HUDEP-2 (cell line): ENCODE measurements at regions not wholly inside any gene's neighbourhood (a gene's known extent, or its start where the extent isn't known, plus 50 kb on each side); places are given as distances from the start of the nearest gene placed in this dataset.
A peak's percentile ranks its signal among the peaks of the same experiment; 100 is the strongest.
"Not testable (repeated sequence)": the region's sequence is repeated elsewhere in the genome, so short reads cannot be mapped to it uniquely, and the experiment has no call there.

Experiments
- DNase-seq, 76 experiments: peaks; one replicate each; lab custom pipeline; 2025; ENCODE audit not compliant: unreplicated experiment in 76 of 76; lab: John Stamatoyannopoulos, UW

DNA sequence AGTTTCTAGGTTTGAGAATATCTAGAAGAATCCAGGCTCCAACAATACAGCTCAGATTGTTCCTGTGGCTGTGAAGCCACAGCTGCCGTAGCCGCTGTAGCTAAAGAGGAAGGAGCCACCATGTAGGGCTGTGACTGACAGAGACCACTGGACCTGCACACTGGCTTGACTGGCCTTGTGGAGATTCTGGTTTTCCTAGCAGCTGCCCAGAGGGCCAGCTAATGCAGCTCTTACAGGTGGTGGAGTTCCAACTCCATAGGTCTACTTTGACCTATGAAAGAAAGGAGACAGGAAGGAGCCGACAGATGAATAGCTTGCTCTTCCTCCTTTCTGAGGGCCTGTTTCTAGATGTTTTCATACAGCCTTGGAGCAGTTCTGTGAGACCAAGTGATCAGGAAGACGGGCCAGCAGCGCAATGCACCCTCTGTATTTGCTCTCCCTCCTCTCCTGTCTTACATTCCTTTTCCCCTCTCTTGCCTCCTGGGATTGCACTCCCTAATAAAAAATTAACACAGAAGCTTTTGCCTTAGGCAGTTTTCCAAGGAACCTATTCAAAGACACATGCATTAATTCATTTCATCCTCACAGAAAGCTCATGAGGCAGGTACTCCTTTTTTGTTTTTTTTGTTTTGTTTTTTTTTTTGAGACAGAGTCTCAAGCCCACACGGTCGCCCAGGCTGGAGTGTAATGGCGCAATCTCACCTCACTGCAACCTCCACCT is 51.8 kb upstream of the MYB start:
- peak in 1 of 76 experiments; percentile 36 for DNase-seq

DNA sequence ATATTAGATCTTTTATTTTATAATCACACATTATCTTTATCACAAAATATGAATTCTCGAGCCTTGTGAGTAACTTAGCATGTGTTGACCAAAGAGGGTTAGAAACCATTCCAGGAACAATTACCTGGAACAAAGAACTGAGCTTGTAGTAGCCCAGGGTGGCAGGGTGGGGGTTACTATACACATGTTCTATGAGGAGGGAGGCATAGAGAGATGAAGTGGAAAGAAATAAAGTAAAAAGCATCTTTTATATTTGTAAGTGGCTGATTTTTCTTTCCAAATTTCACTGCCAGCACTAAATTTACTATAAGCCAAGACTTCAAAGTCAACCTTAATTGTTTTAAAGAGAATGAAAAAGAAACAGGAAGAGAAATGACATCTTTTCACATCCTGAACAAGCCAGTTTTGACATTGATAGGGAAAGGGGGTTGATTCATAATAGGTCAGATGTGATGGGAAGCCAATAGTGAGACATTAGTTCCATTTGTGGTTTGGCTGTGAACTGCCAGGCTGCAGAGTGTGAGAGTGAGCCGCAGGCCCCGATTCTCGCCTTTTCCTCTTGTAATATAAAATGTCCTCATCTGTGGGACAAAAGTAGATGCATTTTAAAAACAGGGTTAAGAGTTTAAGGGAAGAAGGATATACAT is 52.7 kb upstream of the MYB start:
- peak in 12 of 76 experiments; percentile 19 to 70 (median 35) for DNase-seq

DNA sequence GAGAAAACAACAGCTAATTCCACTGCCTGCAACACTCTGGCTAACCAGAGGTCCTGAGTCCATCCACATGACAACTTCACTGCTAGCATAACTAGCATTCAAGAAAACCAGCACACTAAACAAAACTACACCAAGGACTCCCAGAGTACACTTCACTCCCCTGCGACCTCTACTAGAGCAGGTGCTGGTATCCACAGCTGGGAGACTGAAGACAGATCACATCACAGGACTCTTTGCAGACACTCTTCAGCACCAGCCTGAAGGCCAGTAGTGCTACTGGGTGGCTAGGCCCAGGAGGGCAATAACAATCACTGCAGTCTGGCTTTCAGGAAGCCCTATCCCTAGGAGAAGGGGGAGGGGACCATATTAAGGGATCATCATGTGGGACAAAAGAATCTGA is 54.4 kb upstream of the MYB start:
- no peak for DNase-seq

DNA sequence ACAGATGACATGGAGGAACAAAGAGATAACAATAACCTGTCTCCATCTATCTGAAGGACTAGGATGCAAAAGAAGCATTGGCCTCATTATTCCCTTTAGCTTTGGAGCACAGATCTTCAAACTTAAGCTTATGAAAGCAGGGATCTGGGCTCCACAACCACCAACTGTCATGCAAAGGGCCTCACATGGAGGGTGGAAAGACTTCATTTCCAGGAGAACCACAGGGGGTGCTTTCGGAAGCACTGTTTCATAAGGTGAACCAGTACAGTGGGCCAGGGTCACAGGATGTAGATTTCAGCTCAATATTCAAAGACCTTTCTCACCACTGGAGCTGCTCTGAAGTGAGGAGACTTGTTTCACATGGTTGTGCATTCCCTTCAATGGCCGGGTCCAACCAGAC is 55.1 kb upstream of the MYB start:
- no peak for DNase-seq

DNA sequence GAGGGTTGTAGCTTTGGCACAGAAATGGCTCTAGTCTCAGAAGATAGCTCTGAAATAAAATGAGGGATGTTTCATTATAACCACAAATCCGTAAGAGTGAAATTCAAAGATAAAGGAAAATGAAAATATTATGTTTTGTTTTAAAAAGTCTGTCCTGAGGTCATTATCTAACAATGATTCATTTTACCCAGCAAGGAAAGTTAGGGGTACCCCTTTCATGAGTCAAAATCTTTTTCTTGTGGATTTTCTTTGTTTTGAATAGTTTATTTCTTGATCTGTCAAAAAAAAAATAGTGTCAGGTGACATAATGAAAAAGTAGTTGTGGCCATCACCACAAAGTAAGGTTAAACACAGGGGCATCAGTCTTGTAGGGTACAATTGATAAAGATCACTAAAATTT is 59.7 kb upstream of the MYB start:
- no peak for DNase-seq

DNA sequence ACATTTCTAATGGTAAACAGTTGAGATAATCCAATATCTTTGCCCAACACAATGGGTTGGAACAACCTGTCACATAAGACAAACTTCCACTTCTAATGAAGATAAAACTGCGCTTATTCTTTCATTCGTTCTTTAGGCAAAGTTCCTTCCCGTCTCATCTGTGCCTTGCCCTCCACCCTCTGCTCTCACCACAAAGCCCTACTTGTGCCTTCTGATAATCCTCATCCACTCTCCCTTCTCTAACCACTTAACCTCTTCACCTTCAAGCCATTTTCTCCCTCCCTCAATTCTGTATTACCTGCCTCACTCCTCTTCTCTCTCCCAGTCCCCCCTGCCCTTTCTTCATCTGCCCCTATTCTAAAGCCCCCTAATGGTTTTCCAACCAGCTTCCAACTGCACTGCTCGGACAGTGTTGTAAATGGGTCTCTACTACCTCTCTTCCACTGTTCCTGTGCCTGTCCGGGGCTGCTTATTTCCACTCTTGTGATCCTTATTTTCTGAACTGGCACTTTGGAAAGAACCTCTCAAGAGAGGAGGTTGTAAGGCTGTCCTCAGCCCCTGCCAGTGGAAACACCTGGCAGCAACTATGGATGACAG is 62.9 kb upstream of the MYB start:
- DNase-seq: peak in 64 of 76 experiments; percentile 20 to 93 (median 52)

DNA sequence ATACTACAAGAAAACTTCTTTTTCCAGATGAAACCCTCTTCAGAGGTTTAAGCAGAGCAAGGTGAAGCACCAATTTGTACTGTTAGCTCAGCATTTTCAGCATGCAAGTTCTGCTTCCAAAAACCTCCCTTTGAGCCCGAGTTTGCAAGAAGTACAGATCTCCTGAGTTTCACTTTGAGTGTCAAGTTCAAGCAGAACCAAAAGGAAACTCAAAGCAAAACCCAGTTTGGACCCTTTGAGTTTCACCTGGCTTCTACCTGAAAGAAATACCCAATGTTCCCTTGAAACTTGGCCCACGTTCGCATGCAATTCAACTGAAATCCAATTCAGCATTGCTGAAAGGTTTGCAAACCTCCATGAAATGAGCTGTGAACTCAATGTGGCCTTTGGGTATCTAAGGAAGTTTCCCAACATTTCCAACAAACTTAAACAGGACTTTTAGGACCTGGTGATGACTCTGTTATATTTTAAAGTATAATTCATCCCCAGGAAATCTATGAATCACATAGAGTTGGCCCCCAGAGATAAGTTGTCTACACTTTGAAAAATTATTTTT is 62.9 kb upstream of the HBS1L start:
- peak in 3 of 76 experiments; percentile 25 to 61 (median 30) for DNase-seq

DNA sequence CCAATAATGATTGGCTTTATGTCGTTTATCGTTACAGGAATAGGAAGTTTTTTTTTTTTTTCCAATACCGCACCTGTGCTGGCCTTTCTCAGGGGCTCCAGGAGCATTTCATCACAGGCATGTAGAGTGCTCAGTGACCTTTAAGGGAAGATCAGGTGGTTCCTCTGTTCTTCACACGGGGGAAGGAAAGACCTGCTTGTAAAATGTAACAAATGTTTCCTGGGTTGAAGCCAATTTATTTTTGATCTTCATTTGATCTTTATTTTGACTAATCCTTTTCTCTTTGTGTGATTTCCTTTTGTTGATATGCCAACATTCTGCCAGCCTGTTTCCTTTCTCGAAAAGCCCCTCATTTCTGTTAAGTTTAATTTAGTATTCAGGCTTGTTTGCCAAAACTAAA is 61.9 kb upstream of the HBS1L start:
- DNase-seq: peak in 1 of 76 experiments; percentile 33

DNA sequence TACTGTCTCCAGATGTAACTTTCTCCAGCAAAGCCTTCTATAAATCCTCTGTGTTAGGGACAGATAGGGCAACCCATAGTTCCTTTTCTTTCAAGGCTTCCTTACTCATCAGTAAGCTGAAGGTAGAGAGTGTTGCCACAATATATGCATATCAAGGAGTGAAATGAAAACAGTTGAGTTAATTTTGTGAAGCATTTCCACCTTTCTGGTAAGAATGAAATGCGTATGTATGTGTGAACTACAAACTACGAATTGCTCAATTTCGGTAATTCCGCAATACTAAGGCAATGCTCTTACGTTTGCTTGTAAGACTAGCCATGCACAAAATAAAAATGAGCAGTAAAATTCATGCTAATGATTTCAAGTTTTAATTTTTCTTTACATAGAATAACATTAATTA is 61.2 kb upstream of the HBS1L start:
- no peak for DNase-seq

DNA sequence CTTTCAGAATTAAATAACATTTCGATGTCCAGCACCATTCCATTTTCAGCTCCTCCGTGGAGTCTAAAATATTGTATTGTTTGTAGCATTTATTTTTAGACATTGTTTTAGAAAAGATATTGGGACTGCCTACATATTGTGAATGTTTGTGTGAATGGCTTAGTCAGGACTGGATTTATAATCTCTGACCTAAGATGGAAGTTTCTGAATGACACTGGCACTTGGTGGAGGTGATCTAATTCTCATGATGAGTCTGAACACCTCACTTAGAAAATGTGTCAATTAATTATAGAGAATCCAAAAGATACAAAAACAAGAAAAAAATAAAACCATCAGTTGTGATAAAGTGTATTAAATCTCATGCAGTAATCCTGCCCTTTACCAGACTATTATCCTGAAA is 60.8 kb upstream of the HBS1L start:
- no peak for DNase-seq

DNA sequence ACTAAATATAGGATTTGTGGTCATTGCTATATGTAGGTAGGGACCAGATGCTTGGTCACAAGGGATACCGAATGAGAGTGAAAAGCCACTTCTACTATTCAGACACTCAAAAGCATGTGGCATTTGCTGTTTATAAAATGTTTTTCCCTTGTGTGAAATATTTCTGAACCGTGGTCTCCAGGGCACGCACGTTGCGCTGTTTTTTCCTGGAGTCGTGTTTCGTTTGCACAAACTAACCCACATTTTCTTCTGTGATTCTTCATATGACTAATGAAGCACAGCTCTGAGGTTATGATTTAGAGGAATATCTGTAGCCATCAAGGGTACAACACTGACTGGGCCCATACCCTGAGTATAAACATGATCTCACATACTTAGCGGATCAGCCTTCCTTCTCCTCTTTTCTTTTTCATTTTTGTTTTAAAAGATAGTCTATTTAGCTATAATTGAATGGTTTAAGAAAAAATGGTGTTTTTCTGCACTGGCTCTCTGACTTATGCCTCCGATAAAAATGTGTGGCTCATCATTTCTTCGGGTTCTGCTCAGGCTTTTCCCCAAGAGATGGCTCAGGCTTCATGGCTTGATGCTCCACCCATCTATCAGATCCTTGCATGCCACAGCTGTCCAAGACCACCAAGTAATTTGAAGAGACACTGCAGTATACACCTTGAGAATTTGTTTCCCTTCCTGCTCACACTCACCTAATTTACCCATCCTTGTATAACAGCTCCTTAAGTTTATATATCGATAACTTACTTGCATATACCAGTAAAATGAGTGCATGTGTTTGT is 59.9 kb upstream of the HBS1L start:
- no peak for DNase-seq

DNA sequence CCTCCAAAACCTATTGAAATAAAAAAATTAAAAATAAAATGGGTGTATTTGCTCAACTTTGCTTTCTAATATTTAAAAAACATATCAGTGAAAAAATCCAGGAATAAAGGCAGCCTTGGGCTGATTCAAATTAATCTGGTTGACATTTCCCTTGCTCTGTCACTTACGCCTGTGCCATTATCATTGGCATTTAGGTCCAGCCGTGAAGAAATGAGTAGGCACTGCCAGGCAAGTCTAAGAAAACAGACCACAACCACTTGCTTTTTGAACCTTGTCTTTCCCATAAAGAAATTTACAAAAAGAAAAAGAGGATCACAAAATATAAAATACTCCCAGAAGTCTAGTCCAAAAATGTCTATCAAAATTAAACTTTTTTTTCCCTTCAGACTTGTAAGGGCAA is 59.2 kb upstream of the HBS1L start:
- DNase-seq: no peak

DNA sequence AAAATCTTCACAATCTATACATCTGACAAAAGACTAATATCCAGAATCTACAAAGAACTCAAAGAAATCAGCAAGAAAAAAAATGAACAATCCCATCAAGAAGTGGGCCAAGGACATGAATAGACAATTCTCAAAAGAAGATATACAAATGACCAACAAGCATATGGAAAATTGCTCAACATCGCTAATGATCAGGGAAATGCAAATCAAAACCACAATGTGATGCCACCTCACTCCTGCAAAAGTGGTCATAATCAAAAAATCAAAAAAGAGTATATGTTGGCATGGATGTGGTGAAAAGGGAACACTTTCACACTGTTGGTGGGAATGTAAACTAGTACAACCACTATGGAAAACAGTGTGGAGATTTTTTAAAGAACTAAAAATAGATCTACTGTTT is 58.3 kb upstream of the HBS1L start:
- DNase-seq: not testable (repeated sequence)

DNA sequence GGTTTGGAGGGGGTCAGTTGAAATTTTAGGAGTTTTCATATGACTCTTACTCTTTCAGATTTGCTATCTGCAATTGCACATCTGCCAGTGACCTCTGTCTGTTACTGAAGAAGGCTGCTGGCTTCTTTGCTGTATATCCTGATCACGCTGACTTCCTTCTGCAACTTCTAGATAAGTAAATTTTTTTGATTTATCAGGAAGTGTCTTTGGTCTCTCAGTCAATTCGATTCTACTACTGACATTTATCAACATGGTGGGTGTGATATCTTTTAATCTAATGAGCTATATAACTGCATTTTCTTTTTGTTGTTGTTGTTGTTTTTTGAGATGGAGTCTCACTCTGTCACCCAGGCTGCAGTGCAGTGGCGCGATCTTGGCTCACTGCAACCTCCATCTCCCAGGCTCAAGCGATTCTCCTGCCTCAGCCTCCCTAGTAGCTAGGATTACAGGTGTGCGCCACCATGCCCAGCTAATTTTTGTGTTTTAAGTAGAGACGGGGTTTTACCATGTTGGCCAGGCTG is 55.7 kb upstream of the HBS1L start:
- peak in 70 of 76 experiments; percentile 25 to 99 (median 81) for DNase-seq

DNA sequence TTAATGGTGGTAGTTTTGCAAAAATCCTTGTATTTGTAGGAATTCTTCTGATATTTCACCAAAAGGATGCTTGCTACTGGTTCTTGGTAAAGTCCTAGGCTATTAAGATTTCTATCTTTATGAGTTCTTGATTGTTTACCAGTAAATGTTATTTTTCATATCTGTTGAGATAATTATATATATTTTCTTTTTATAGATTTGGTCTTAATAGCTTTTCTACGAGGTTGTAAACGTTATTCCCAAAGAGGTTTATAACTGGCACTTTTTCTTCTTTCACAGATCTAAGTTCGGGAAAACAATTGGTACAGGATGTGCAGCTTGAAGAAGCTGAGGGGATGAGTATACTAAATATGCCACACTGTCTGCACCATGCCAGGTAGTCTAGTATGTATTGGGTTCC is 55.1 kb upstream of the HBS1L start:
- no peak for DNase-seq

DNA sequence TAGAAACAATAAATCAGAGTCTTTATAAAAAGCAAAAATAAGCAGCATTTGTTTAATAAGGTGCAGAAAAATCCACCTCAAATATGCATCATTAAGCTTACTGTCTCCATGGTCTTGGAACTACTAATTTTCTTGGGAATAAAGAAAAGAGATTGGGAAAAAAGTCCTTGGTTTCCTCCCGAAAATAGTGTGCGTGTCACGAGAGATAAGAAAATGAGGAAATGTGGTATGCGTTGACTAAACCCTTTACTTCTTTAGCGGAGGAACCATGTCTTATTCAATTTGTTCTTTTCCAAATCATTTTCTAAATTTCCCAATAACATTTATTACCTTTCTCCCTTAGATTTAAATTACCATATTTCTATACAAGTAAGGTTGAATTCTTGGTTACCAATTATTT is 54.1 kb upstream of the HBS1L start:
- no peak for DNase-seq

DNA sequence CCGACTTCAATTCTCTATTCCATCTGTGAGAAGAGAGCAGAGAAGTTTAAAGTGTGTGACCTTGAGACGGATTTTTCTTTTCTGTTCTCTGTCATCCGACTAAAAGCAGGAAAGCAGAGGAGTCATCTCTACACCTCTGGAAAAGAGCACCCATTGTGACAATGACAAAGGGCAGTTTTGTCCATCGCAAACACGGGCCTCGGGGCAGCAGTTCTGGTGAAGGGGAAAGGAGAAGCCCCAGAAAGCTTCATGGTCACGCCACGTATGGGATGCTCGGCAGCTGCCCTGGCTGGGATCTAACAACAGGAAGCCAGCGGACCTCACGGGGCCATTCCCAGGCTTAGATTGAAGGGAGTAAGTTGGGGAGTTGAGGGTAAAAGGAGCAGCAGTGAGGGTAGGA is 52.0 kb upstream of the HBS1L start:
- DNase-seq: no peak

DNA sequence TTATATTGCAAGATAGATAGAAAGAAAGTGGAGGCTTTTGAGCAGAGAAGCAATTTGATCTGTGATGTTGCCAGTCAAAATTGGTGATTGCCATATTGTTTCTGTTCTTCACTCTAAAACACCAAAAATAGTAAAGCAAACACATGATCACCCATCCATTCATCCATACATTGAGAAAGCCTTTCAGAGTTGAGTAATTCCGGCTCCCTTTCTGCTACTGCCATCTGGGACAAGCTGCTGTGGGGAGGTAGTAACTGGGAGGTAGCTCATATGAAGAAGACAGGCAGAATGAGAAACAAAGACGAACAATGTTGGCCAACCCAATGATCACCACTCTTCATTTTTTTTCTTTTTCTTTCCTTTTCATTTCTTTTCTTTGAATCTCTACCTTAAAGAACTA is 51.1 kb upstream of the HBS1L start:
- DNase-seq: no peak

DNA sequence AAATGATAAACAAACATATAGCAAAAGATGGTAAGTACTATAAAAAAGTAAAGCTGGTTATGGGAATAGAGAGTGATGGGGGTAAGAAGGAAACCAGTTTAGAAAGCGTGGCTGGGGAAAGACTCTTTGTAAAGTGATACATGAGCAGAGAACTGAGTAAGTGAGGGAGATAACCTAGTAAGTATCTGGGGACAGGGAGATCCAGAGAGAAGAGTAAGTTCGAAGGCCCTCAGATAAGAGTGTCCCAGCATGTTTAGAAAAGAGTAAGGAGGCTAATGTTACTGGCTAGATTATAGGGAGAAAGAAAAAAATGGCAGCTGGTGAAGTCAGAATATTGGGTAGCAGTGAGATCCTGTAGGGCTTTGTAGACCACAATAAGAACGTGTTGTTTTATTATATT is 50.7 kb upstream of the HBS1L start:
- no peak for DNase-seq
